NCI-H2227 (cell line): ENCODE measurements at regions not wholly inside any gene's neighbourhood (a gene's known extent, or its start where the extent isn't known, plus 50 kb on each side); places are given as distances from the start of the nearest gene placed in this dataset.
A peak's percentile ranks its signal among the peaks of the same experiment; 100 is the strongest.
"Not testable (repeated sequence)": the region's sequence is repeated elsewhere in the genome, so short reads cannot be mapped to it uniquely, and the experiment has no call there.

Source experiments
- DNase-seq: peaks from one replicate; lab custom pipeline; 2025; ENCODE audit not compliant: unreplicated experiment; lab: John Stamatoyannopoulos, UW

DNA sequence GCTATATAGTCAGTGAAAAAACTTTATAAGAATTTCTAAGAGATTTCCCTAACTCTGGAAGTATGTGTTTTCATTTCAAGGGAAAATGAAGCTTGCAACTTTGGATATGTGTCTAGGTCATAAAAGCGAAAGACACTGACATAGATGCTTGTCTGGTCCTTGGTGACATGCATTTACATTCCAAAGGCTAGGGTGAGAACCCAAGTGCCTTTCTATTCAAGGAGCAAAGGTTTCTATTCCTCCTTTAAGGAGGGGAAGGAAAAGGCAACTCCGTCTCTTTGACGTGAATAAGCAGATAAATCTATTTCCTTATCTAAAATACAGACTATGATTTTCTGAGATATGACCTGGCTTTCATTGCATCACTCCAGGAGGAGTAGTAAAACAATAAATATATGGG lies 261.1 kb downstream of the CDH7 start:
- no peak for DNase-seq

DNA sequence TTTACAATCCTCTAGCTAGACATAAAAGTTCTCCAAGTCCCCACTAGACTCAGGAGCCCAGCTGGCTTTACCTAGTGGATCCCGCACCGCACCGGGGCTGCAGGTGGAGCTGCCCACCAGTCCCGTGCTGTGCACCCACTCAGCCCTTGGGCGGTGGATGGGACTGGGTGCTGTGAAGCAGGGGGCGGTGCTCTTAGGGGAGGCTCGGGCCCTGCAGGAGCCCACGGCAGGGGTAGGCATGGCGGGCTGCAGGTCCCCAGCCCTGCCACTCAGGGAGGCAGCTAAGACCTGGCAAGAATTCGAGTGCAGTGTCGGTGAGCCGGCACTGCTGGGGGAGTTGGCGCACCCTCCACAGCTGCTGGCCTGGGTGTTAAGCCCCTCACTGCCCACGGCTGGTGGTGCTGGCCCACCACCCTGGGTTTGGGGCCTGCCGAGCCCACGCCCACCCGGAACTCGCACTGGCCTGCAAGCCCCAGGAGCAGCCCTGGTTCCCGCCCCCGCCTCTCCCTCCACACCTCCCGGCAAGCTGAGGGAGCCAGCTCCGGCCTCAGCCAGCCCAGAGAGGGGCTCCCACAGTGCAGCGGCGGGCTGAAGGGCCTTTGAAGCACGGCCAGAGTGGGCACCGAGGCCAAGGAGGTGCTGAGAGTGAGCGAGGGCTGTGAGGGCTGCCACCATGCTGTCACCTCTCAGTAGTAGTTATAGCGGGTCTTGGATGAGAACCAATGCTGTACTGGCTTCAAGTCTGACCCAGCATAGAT lies 255.2 kb downstream of the CDH7 start:
- no peak for DNase-seq

DNA sequence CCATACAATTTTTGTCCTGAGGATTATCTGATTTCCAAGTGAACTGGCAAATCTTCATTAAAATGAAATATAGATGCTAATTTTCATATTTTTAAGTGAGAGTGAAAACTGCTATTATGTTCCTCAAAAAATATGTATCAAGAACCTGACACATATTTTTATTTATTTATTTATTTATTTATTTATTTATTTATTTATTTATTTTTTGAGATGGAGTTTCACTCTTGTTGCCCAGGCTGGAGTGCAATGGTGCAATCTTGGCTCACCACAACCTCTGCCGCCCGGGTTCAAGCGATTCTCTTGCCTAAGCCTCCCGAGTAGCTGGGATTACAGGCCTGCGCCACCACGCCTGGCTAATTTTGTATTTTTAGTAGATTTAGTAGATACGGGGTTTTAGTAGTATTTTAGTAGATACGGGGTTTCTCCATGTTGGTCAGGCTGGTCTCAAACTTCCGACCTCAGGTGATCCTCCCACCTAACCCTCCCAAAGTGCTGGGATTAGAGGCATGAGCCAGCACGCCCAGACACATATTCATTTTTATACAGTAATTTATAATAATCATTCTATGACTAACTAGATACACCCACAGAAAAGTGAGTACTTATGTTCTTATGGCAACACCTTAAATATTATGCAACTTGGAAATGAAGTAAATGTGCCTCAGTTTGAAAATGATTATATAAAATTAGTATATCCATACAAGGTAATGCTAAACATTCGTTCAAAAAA lies 248.3 kb downstream of the CDH7 start:
- not testable (repeated sequence) for DNase-seq

DNA sequence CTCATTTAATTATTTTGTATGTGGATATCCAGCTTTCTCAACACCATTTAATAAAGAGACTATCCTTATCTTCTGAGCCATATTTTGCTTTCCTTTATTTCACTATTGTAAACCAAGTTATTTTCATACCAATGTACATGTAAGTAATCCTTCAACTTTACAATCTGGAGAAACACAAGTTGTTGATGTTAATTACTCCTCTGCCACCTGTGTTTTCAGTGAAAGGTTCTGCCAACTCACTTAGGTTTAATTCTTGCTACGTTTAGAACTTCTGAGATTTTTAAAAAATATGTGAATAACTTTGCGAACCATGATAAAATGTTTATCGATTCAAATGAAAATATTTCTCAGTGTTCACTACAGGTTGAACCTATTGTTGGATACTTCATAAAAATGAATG lies 244.4 kb downstream of the CDH7 start:
- DNase-seq, result no peak

DNA sequence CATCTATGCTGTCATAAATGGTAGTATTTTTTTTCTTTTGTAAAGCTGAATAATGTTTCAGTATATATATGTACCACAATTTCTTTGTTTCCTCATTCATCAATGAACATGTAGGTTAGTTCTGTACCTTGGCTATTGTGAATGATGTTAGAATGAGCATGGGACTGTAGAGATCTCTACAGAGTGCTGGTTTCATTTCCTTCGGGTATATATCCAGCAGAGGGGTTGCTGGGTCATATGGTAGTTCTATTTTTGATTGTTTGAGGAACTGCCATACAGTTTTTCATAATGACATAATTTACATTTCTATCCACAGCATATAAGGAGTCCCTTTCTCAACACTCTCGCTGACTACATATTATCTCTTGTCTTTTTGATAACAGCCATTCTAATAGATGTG lies 243.5 kb downstream of the CDH7 start:
- DNase-seq, result no peak

DNA sequence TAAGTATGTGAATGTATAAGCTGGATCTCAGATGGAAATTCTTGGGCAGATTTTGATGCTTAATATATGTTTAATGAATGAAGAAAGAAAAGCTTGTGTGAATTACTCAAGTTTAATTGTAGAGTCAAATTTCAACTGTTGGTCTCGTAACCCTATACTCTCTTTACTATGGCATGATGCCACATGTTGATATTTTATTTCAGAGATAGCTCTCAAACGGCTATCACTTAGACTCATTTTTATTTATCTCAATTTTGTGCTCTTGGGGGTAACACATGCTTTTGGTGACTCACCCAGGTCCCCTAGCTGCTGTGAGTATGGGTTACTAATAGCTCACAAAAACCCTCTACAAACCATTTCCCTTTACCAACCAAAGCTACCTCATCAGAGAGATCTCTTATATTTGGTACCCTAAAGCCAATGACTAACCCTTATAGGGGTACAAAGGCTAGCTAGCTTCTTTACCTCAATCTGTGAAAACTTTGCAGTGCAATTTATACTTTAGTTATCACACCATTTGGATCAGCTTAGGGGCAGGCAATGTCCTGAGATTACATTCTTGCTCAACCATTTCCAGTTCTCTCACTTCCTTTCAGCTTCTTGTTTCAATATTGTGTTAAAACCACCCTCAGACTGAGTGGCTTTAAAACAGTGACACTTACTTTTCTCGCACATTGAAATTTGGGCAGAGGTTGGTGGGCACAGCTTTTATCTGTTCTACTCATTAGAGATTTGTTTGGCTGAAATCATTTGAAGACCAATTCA lies 240.3 kb downstream of the CDH7 start:
- no peak for DNase-seq

GRCh38 chr18:65990174-65990690 lies 239.4 kb downstream of the CDH7 start:
- no peak for DNase-seq

DNA sequence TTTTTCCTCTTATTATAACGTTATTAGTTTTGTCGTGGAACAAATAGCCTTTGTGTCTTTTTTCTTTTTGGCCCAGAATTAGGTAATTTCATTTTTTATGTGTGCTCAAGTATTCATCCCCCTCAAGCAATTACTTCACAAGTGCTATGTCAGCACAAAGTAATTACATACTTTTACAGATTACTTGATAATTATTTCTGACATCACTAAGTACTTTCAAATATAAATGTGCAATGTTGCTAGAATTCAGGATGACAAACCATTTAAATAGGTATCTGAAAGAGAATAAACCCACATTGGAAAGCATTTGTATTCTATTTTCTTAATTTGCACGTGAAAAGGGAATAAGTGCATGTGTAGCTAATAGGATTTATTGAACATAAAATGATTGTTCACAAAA lies 238.2 kb downstream of the CDH7 start:
- DNase-seq, result no peak

GRCh38 chr18:65988386-65988785 lies 237.6 kb downstream of the CDH7 start:
- no peak for DNase-seq

DNA sequence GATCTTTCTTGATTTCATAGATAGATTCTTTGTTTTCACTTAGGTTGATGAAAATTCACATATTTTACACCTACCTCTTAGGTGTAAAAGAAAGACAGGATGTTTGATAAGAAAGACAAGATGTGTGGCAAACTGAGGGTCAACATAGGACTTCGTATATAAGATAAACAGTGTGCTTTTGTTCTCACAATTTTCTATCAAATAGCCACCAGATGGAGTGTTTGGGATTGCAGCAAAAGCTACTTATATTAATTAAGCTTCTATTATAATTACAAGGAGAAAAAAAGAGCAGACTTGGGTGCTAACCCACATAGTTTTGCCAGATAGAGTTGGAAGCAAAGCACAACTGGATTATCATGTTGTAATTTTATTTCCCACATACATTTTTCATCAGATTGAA lies 232.9 kb downstream of the CDH7 start:
- DNase-seq, result no peak

DNA sequence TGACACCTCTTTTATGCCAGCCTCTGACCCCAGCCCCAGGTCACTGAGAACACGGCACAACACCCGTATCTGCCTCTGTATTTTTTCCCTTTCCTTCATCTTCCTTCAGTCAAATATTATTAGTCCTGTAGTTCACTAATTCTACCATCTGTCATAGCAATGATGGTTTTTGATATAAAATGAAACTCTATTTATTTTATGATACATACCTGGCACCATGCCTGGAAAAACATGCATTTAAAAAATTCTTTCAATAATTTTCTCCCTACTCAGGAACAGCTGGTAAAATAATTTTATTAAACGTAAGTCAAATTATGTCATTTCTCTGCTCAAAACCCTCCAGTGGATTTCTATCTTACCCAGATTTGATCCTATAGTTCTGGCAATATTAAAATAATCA lies 224.7 kb downstream of the CDH7 start:
- no peak for DNase-seq

GRCh38 chr18:65974758-65975157 lies 223.9 kb downstream of the CDH7 start:
- no peak for DNase-seq

- no peak for DNase-seq
Measured at GRCh38 chr18:65968239-65969004, 217.6 kb downstream of the CDH7 start.

- peak; percentile 85 for DNase-seq
Measured at GRCh38 chr18:65955747-65956146, 204.9 kb downstream of the CDH7 start.

DNA sequence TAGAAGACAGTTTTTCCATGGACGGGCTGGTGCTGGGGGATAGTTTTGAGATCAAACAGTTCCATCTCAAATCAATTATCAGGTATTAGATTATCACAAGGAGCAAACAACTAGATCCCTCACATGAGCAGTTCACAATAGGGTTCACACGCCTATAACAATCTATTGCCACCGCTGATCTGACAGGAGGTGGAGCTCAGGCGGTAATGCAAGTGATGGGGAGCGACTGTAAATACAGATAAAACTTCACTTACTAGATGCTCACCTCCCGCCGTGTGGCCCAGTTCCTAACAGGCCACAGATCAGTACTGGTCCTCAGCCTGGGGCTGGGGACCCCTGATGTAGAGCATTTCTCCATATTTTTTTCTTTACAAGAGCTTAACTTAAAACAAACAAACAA lies 203.6 kb downstream of the CDH7 start:
- no peak for DNase-seq

DNA sequence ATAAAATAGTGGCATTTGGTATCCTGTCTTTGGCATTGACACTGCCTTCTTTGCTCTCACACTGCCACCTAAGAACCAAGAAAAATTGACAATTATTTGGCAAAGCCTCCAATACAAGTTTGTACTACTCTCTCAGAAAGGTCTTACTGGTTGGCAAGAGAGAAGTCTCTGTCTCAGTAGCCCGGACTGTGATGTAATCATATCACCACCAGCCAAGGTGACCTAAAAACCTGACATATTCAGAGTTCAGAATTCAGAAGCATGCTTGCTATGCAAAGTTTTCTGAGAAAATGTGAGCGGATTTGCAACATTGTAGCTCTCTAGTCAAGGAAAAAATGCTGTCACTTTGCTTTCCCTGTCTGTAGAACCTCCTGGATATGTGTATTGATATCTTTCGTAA lies 196.0 kb downstream of the CDH7 start:
- DNase-seq, result no peak

- DNase-seq, result no peak
Measured at GRCh38 chr18:65943268-65943667, 192.5 kb downstream of the CDH7 start.

GRCh38 chr18:65942854-65943253 lies 192.0 kb downstream of the CDH7 start:
- DNase-seq, result no peak

- DNase-seq, result no peak
Measured at GRCh38 chr18:65942104-65942503, 191.3 kb downstream of the CDH7 start.

DNA sequence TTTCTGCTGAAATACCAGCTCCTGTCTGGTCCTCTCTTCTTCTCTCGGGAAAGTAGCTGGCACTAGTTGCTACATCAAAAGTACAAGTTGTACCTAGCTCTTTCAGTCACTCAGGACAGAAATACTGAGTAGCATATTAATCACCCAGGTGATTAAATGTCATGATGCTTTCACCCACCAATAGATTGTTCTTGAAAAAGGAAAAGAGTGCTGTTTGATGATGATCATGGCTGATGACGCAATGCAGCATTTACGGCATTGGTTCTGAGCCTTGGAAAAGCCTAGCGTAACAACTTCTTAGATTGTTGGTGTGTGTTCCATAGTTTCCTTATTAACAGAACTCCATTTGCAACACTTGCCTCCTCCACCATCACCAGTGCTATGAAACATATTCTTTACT lies 190.7 kb downstream of the CDH7 start:
- DNase-seq, result no peak
